Testis (tissue), 2 donors: ENCODE measurements at regions not wholly inside any gene's neighbourhood (a gene's known extent, or its start where the extent isn't known, plus 50 kb on each side); places are given as distances from the start of the nearest gene placed in this dataset.

Experiments used
- POLR2A ChIP-seq: fragments of 450-650 bp; IDR thresholded peaks from one replicate; pipeline ENCODE4 v1.6.1; 2017; ENCODE audit warnings: antibody characterized with exemption, mild to moderate bottlenecking, moderate library complexity
- TF ChIP-seq, protein P1 (sequence below), 3 experiments: fragments of 450-650 bp in 2 of 3; fragments of 200-600 bp in 1 of 3; sonication (generic) in 1 of 3; IDR thresholded peaks; one replicate each; pipeline ENCODE4 v1.5.1; 2016 to 2019; ENCODE audit warnings: antibody characterized with exemption in 3 of 3, mild to moderate bottlenecking in 2 of 3, moderate library complexity in 1 of 3

DNA sequence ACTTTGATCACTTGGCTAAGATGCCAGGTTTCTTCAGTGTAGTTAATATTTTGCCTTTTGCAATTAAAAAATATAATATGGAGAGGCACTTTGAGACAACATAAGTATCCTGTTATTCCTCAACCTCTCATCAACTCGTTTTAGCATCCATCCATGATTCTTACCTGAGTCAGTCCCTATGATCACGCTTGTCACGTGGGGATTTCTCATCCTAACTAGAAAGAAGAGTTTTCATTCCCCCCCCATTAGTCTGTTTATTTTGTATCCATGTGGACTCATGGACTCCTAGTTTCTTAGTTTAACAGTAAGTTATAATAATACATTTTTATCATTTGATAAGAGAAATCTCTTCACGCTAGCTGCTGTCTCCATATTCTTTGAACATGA, 110.3 kb downstream of the SLC25A47 start:
- TF ChIP-seq, protein P1, sequence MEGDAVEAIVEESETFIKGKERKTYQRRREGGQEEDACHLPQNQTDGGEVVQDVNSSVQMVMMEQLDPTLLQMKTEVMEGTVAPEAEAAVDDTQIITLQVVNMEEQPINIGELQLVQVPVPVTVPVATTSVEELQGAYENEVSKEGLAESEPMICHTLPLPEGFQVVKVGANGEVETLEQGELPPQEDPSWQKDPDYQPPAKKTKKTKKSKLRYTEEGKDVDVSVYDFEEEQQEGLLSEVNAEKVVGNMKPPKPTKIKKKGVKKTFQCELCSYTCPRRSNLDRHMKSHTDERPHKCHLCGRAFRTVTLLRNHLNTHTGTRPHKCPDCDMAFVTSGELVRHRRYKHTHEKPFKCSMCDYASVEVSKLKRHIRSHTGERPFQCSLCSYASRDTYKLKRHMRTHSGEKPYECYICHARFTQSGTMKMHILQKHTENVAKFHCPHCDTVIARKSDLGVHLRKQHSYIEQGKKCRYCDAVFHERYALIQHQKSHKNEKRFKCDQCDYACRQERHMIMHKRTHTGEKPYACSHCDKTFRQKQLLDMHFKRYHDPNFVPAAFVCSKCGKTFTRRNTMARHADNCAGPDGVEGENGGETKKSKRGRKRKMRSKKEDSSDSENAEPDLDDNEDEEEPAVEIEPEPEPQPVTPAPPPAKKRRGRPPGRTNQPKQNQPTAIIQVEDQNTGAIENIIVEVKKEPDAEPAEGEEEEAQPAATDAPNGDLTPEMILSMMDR (IDR thresholded peaks at IDR 0.05): no peak
- TF ChIP-seq POLR2A: no peak
